ENCODE measurements at regions not wholly inside any gene's neighbourhood (a gene's known extent, or its start where the extent isn't known, plus 50 kb on each side); places are given as distances from the start of the nearest gene placed in this dataset.

- no peak for TF ChIP-seq EZH2 (IDR thresholded peaks at IDR 0.05; ENCODE audit: borderline replicate concordance, low read depth, low read length, poor library complexity, severe bottlenecking)
- no peak for TF ChIP-seq CTCF (conservative IDR thresholded peaks at IDR 0.05; ENCODE audit: low read depth, low read length)
Observed at GRCh38 chr6:90712114-90712513, 125.2 kb upstream of the MAP3K7 start.

Data from A673 (cell line).